A549 (cell line): ENCODE measurements at regions not wholly inside any gene's neighbourhood (a gene's known extent, or its start where the extent isn't known, plus 50 kb on each side); places are given as distances from the start of the nearest gene placed in this dataset.

Experiments used
- ATAC-seq, 2 experiments: fragments of 200-7000 bp in 1 of 2; fragments of >200 bp in 1 of 2; cut with Nextera tagmentation in 1 of 2; cut with Tn5 transposase in 1 of 2; 3 replicates each; pipeline versions ENCODE4 v1.8.0 to v1.9.1; 2018 to 2020; ENCODE audit warnings: mild to moderate bottlenecking in 1 of 2, moderate library complexity in 1 of 2
- CTCF ChIA-PET: fragments of 300-600 bp; sonication (Branson Sonifier 250); formaldehyde crosslinking; extraction: SDS; loops from one replicate; lab custom pipeline; 2021; ENCODE audit warnings: antibody characterized with exemption, inconsistent platforms; lab: Yijun Ruan, JAX
- POLR2A ChIA-PET: fragments of 350-600 bp; formaldehyde crosslinking; extraction: SDS; loops from one replicate; lab custom pipeline; 2021; ENCODE audit warnings: antibody characterized with exemption, inconsistent platforms; lab: Yijun Ruan, JAX
- DNase-seq, 2 experiments: peaks; one replicate each; pipeline versions ENCODE4 v3.0.0 to v3.0.0-alpha.2; 2011 to 2016; ENCODE audit warnings: low read depth in 1 of 2, low spot score in 1 of 2
- FAIRE-seq: peaks from 2 replicates; lab custom pipeline; 2011; peaks lifted over from hg19 to GRCh38; lab: Jason Lieb, UNC
- H3K27ac ChIP-seq, 2 experiments: fragments of >200 bp; sonication (Bioruptor Twin); formaldehyde crosslinking; 3 replicates each; pipeline ENCODE4 v1.5.1; 2016 to 2017
- H3K4me1 ChIP-seq: fragments of >200 bp; sonication (Bioruptor Twin); formaldehyde crosslinking; 3 replicates; pipeline ENCODE4 v1.6.1; 2016
- H3K4me2 ChIP-seq: fragments of >200 bp; sonication (Bioruptor Twin); formaldehyde crosslinking; 3 replicates; pipeline ENCODE4 v1.6.1; 2016
- H3K4me3 ChIP-seq: fragments of >200 bp; sonication (Bioruptor Twin); formaldehyde crosslinking; 3 replicates; pipeline ENCODE4 v1.5.1; 2016
- H3K9me3 ChIP-seq: fragments of >200 bp; sonication (Bioruptor Twin); formaldehyde crosslinking; 3 replicates; pipeline ENCODE4 v1.6.1; 2016
- ATOH8 ChIP-seq: fragments of 250-450 bp; sonication (Bioruptor Pico); IDR thresholded peaks from 2 replicates; pipeline ENCODE4 v1.5.0; 2020; ENCODE audit warnings: low read depth, mild to moderate bottlenecking, moderate library complexity
- BHLHE40 ChIP-seq: IDR thresholded peaks from 2 replicates; pipeline ENCODE4 v1.6.1; 2012; ENCODE audit warnings: low read depth, low read length, inconsistent platforms
- CHD2 ChIP-seq: fragments of 150-350 bp; IDR thresholded peaks from 2 replicates; pipeline ENCODE4 v1.6.1; 2014; ENCODE audit warnings: low read length; ENCODE audit not compliant: partially characterized antibody
- CTCF ChIP-seq: fragments of >200 bp; sonication (Bioruptor Twin); formaldehyde crosslinking; IDR thresholded peaks from 3 replicates; pipeline ENCODE4 v1.5.1; 2016
- E2F6 ChIP-seq: IDR thresholded peaks from 2 replicates; pipeline ENCODE4 v1.6.1; 2012; ENCODE audit warnings: low read depth, borderline replicate concordance
- ELK1 ChIP-seq: fragments of 150-350 bp; IDR thresholded peaks from 2 replicates; pipeline ENCODE4 v1.6.1; 2014; ENCODE audit warnings: low read depth, mild to moderate bottlenecking, low read length
- ESRRA ChIP-seq: fragments of 150-350 bp; IDR thresholded peaks from 2 replicates; pipeline ENCODE4 v1.6.1; 2014; ENCODE audit warnings: mild to moderate bottlenecking, low read length, borderline replicate concordance
- FOSB ChIP-seq: fragments of 250-450 bp; sonication (Bioruptor Pico); IDR thresholded peaks from 2 replicates; pipeline ENCODE4 v1.5.0; 2020; ENCODE audit warnings: mild to moderate bottlenecking, moderate library complexity
- GATA3 ChIP-seq: IDR thresholded peaks from 2 replicates; pipeline ENCODE4 v1.6.1; 2012; ENCODE audit warnings: borderline replicate concordance
- HES2 ChIP-seq: fragments of >200 bp; sonication (Bioruptor Twin); formaldehyde crosslinking; IDR thresholded peaks from 2 replicates; pipeline ENCODE4 v1.6.1; 2016
- HEYL ChIP-seq: fragments of 250-450 bp; sonication (Bioruptor Pico); IDR thresholded peaks from 2 replicates; pipeline ENCODE4 v1.8.0; 2021; ENCODE audit warnings: mild to moderate bottlenecking, moderate library complexity
- HOXB5 ChIP-seq: fragments of 250-450 bp; sonication (Bioruptor Pico); IDR thresholded peaks from 2 replicates; pipeline ENCODE4 v1.5.0; 2020; ENCODE audit warnings: mild to moderate bottlenecking, moderate library complexity
- MAFK ChIP-seq: fragments of 450-650 bp; IDR thresholded peaks from 2 replicates; pipeline ENCODE4 v1.6.1; 2014; ENCODE audit not compliant: partially characterized antibody
- MYC ChIP-seq: IDR thresholded peaks from 2 replicates; pipeline ENCODE4 v1.6.1; 2012; ENCODE audit warnings: mild to moderate bottlenecking, inconsistent platforms, low read length, improper control_type of control experiment, borderline replicate concordance
- NPAS2 ChIP-seq: fragments of 250-450 bp; sonication (Bioruptor Pico); IDR thresholded peaks from 2 replicates; pipeline ENCODE4 v1.8.0; 2022; ENCODE audit warnings: mild to moderate bottlenecking, moderate library complexity, borderline replicate concordance
- NR3C1 ChIP-seq: fragments of >200 bp; sonication (Bioruptor Twin); formaldehyde crosslinking; IDR thresholded peaks from 3 replicates; pipeline ENCODE4 v1.6.1; 2017
- PHF8 ChIP-seq: fragments of 200-600 bp; sonication (generic); IDR thresholded peaks from 2 replicates; pipeline ENCODE4 v1.6.1; 2016; ENCODE audit warnings: low read depth, mild to moderate bottlenecking, antibody characterized with exemption, moderate library complexity, borderline replicate concordance
- POLR2AphosphoS2 ChIP-seq: conservative IDR thresholded peaks from 2 replicates; pipeline ENCODE4 v1.6.1; 2012; ENCODE audit warnings: low read length, improper control_type of control experiment, inconsistent platforms
- RFX5 ChIP-seq: fragments of 450-650 bp; IDR thresholded peaks from 2 replicates; pipeline ENCODE4 v1.7.1; 2014; ENCODE audit warnings: antibody characterized with exemption, mild to moderate bottlenecking, moderate library complexity
- SREBF2 ChIP-seq: fragments of 450-650 bp; IDR thresholded peaks from 2 replicates; pipeline ENCODE4 v1.6.1; 2014; ENCODE audit warnings: mild to moderate bottlenecking, moderate library complexity
- TFCP2L1 ChIP-seq: fragments of 250-450 bp; sonication (Bioruptor Pico); IDR thresholded peaks from 2 replicates; pipeline ENCODE4 v1.5.0; 2021; ENCODE audit warnings: mild to moderate bottlenecking
- USF2 ChIP-seq: fragments of 450-650 bp; IDR thresholded peaks from 2 replicates; pipeline ENCODE4 v1.6.1; 2014; ENCODE audit warnings: antibody characterized with exemption
- ZFP36 ChIP-seq: fragments of 450-650 bp; IDR thresholded peaks from 2 replicates; pipeline ENCODE4 v1.6.1; 2014; ENCODE audit warnings: borderline replicate concordance; ENCODE audit not compliant: partially characterized antibody
- ZSCAN20 ChIP-seq: fragments of 250-450 bp; sonication (Bioruptor Pico); IDR thresholded peaks from 2 replicates; pipeline ENCODE4 v1.8.0; 2022; ENCODE audit warnings: mild to moderate bottlenecking, moderate library complexity
- WGBS: methylation state at CpG from one replicate; pipeline ENCODE4 v1.1.6; 2017; ENCODE audit errors: missing lambda C conversion rate; 5-methylcytosine and 5-hydroxymethylcytosine counted together

- ATAC-seq (peak; percentile 25 to 33; a peak in 2 of 6 replicates), DNase-seq (no peak), FAIRE-seq (no peak)
- 0 out of 3 replicates have a peak, but pooled peaks cover 6% of the 10 kb centered on the region for H3K9me3 ChIP-seq
- WGBS: 13% methylated on average over 4 of the region's 4 CpGs
- CTCF ChIA-PET: no interaction called here
- no peaks in the 10 kb centered on the region; the same call in 2 of the 3 replicates for H3K4me1 ChIP-seq
- H3K4me2 ChIP-seq: no peak overlapping the region
- no peak for TF ChIP-seq BHLHE40
- no peak for TF ChIP-seq ESRRA
- no peak for TF ChIP-seq NR3C1
- no peak for TF ChIP-seq ZFP36
- no peak for TF ChIP-seq HES2
- no peak for TF ChIP-seq ELK1
- H3K4me3 ChIP-seq: no peak overlapping the region
- POLR2A ChIA-PET: no interaction called here
- no peak overlapping the region for H3K27ac ChIP-seq
Observed at GRCh38 chr7:128148676-128149075, 92.4 kb upstream of the LEP start.

GRCh38 chr7:128150223-128150865 lies 90.7 kb upstream of the LEP start:
- Histone ChIP-seq H3K9me3 (no peaks in the 10 kb centered on the region), H3K4me1 (no peaks in the 10 kb centered on the region; the same call in 2 of the 3 replicates), H3K4me3 (no peak overlapping the region), H3K27ac (no peak overlapping the region), H3K4me2 (no peak overlapping the region)
- ATAC-seq (no peak), DNase-seq (no peak), FAIRE-seq (no peak)
- TF ChIP-seq HEYL (no peak), USF2 (no peak), POLR2AphosphoS2 (no peak), NPAS2 (CRISPR knock-in tag) (no peak), MAFK (no peak), FOSB (no peak), CTCF (no peak), E2F6 (no peak), NR3C1 (no peak), PHF8 (no peak), MYC (no peak), HOXB5 (CRISPR knock-in tag) (no peak), ELK1 (no peak), TFCP2L1 (CRISPR knock-in tag) (no peak), GATA3 (no peak), ZSCAN20 (no peak), RFX5 (no peak), SREBF2 (no peak), CHD2 (no peak), ATOH8 (CRISPR knock-in tag) (no peak)
- CTCF ChIA-PET: no interaction called here
- WGBS: 57% methylated on average over 7 of the region's 7 CpGs
- POLR2A ChIA-PET: no interaction called here
